Lung (tissue), 11 donors: ENCODE measurements at regions not wholly inside any gene's neighbourhood (a gene's known extent, or its start where the extent isn't known, plus 50 kb on each side); places are given as distances from the start of the nearest gene placed in this dataset.

Experiments used
- ATAC-seq: fragments of 200-7000 bp; cut with Tn5 transposase; one replicate; pipeline ENCODE4 v1.9.1; 2020; ENCODE audit warnings: moderate number of reproducible peaks; ENCODE audit not compliant: insufficient read depth, low FRiP score
- DNase-seq, 3 donors: peaks; one replicate each; pipeline ENCODE4 v3.0.0-alpha.2; 2013 to 2017
- H3K27ac ChIP-seq, 2 donors: one replicate each; pipeline ENCODE4 v1.5.1; 2013; ENCODE audit warnings: mild to moderate bottlenecking in 2 of 2, moderate library complexity in 2 of 2, control low read depth in 1 of 2, inconsistent platforms in 1 of 2, low read depth in 1 of 2, low read length in 1 of 2
- H3K27me3 ChIP-seq, 3 donors: one replicate each; pipeline ENCODE4 v1.5.1; 2013; ENCODE audit warnings: low read length in 2 of 3; ENCODE audit not compliant: control insufficient read depth in 3 of 3, insufficient read depth in 3 of 3
- H3K36me3 ChIP-seq, 4 donors: one replicate each; pipeline ENCODE4 v1.5.1; 2013; ENCODE audit warnings: low read length in 4 of 4, mild to moderate bottlenecking in 1 of 4, moderate library complexity in 1 of 4; ENCODE audit not compliant: control insufficient read depth in 4 of 4, insufficient read depth in 4 of 4
- H3K4me1 ChIP-seq, 5 donors: one replicate each; pipeline ENCODE4 v1.5.1; 2013; ENCODE audit warnings: low read length in 5 of 5, mild to moderate bottlenecking in 2 of 5, moderate library complexity in 1 of 5; ENCODE audit not compliant: control insufficient read depth in 5 of 5, insufficient read depth in 5 of 5
- H3K4me3 ChIP-seq: one replicate; pipeline ENCODE4 v1.5.1; 2013; ENCODE audit warnings: mild to moderate bottlenecking, control low read depth, moderate library complexity
- H3K9ac ChIP-seq, 2 donors: one replicate each; pipeline ENCODE4 v1.5.1; 2013; ENCODE audit warnings: low read length in 2 of 2, control low read depth in 1 of 2; ENCODE audit not compliant: insufficient read depth in 1 of 2
- H3K9me3 ChIP-seq, 4 donors: one replicate each; pipeline ENCODE4 v1.5.1; 2013; ENCODE audit warnings: low read length in 3 of 4, mild to moderate bottlenecking in 1 of 4, moderate library complexity in 1 of 4; ENCODE audit not compliant: control insufficient read depth in 4 of 4, insufficient read depth in 3 of 4
- CTCF ChIP-seq: IDR thresholded peaks from 2 replicates; pipeline ENCODE4 v1.5.1; 2012; ENCODE audit warnings: mild to moderate bottlenecking; ENCODE audit errors: control extremely low read depth, extremely low read depth
- WGBS, 2 donors: extraction: QIAGEN DNeasy Blood & Tissue Kit; methylation state at CpG; one replicate each; pipeline ENCODE4 v1.1.7; 2013; 5-methylcytosine and 5-hydroxymethylcytosine counted together
- donor health status: control.
- donor health status: control.
- donor health status: Bipolar disorder and iron deficiency.
- donor health status: healthy.
- donor health status: DM: yes; HTN: yes; CAD: no.

GRCh38 chr6:18584372-18584771 lies 197.2 kb downstream of the RNF144B start:
- H3K27me3 ChIP-seq: no peaks in the 10 kb centered on the region
- no peaks in the 10 kb centered on the region for H3K9me3 ChIP-seq
- no peaks in the 10 kb centered on the region for H3K36me3 ChIP-seq
- H3K4me3 ChIP-seq: no peak overlapping the region
- H3K27ac ChIP-seq: no peak overlapping the region
- DNase-seq: no peak
- no peak for TF ChIP-seq CTCF
- 85 to 88% methylated on average over 4 of the region's 4 CpGs for WGBS, 2 donors
- no peak overlapping the region for H3K9ac ChIP-seq
- H3K4me1 ChIP-seq: peaks cover 0 to 4% (median 0%) of the 10 kb centered on the region in 5 donors
- no peak for ATAC-seq

- Histone ChIP-seq H3K4me3 (no peak overlapping the region), H3K27me3 (no peaks in the 10 kb centered on the region), H3K36me3 (no peaks in the 10 kb centered on the region), H3K9ac (no peak overlapping the region), H3K27ac (no peak overlapping the region), H3K9me3 (no peaks in the 10 kb centered on the region), H3K4me1 (peaks cover 0 to 4% (median 0%) of the 10 kb centered on the region in 5 donors)
- DNase-seq: peak in 1 of 3 donors; percentile 35
- 29 to 78% methylated on average over 4 of the region's 4 CpGs for WGBS, 2 donors
- TF ChIP-seq CTCF: no peak
- peak; percentile 68 for ATAC-seq
Observed at GRCh38 chr6:18585032-18585573, 198.0 kb downstream of the RNF144B start.

GRCh38 chr6:18586133-18586532 lies 199.0 kb downstream of the RNF144B start:
- H3K36me3 ChIP-seq: no peaks in the 10 kb centered on the region
- H3K27me3 ChIP-seq: no peaks in the 10 kb centered on the region
- H3K4me3 ChIP-seq: no peak overlapping the region
- 92 to 94% methylated on average over 8 of the region's 8 CpGs for WGBS, 2 donors
- H3K9me3 ChIP-seq: no peaks in the 10 kb centered on the region
- no peak overlapping the region for H3K9ac ChIP-seq
- H3K27ac ChIP-seq: no peak overlapping the region
- no peak for TF ChIP-seq CTCF
- ATAC-seq (no peak), DNase-seq (no peak)
- H3K4me1 ChIP-seq: peaks cover 0 to 4% (median 0%) of the 10 kb centered on the region in 5 donors
